DOHH2 (cell line): ENCODE measurements at regions not wholly inside any gene's neighbourhood (a gene's known extent, or its start where the extent isn't known, plus 50 kb on each side); places are given as distances from the start of the nearest gene placed in this dataset.

Experiments used
- CTCF ChIP-seq: fragments of 200-600 bp; sonication (generic); IDR thresholded peaks from one replicate; pipeline ENCODE4 v1.5.1; 2014; ENCODE audit warnings: antibody characterized with exemption, mild to moderate bottlenecking, low read depth, low read length; ENCODE audit not compliant: poor library complexity, severe bottlenecking
- EZH2phosphoT487 ChIP-seq: fragments of 200-600 bp; sonication (generic); IDR thresholded peaks from 2 replicates; pipeline ENCODE4 v1.6.1; 2017; ENCODE audit warnings: borderline replicate concordance, mild to moderate bottlenecking, antibody characterized with exemption, low read length, moderate library complexity, mixed read lengths

GRCh38 chr20:55580475-55580874 lies 424.8 kb downstream of the CBLN4 start:
- TF ChIP-seq CTCF (no peak), EZH2phosphoT487 (no peak)
